GM21576 (cell line): ENCODE measurements at regions not wholly inside any gene's neighbourhood (a gene's known extent, or its start where the extent isn't known, plus 50 kb on each side); places are given as distances from the start of the nearest gene placed in this dataset.

Source experiments
- ATAC-seq: cut with Tn5 transposase; IDR thresholded peaks from one replicate; pipeline ENCODE4 v1.9.1; 2021; ENCODE audit warnings: mild to moderate bottlenecking, moderate library complexity; ENCODE audit not compliant: unreplicated experiment

DNA sequence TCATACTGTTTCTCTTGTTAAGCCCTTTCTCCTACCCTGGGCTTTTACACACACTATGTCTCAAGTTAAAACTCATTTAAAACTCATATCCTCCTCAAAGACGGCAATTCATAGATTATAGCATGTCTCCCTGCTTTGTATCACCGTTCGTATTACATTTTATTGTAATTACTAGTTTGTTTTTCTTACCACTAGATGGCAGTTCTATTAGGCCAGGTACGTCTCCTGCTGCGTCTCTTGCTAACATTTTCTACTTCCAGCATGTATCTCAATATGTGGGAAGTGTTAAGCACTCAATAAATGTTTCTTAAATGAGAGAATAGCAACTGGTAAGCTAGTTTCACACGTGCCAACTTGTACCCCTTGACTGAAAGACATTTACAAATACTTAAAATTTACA lies 450.3 kb upstream of the PCDH7 start:
- ATAC-seq, result no peak

DNA sequence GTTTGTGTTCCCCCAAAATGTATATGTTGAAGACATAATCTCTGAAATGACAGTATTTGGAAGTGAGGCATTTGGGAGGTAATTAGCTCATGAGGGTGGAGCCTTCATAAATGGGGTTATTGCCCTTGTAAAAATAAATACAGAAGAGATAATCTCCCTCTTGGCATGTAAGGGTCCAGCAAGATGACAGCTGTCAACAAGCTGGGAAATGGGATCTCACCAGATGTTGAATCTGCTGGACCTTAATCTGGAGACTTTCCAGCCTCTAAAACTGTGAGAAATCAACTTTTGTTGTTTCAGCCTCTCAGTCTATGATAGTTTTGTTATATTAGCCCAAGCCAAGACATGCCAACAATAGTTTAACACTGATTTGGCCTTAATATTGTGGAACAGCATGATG lies 438.2 kb upstream of the PCDH7 start:
- ATAC-seq, result no peak

DNA sequence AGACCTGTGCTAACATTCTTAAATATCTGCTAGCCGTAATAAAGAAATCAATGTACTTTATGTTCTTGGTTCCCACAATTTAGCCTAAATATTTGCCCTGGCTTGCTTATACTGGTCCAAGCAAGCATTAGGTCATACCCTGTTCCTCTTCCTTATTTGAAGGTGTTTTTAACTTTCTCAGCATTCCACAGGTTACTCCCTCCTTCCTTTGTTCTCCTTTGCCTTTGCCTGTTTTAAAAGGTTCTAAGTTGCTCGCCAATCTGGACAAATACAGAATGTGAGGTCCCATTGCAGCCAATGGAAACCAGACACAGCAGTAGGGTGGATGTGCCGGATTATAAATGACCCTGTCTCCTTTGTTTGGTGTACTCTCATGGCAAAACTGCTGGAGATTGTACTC lies 436.8 kb upstream of the PCDH7 start:
- ATAC-seq, result no peak

DNA sequence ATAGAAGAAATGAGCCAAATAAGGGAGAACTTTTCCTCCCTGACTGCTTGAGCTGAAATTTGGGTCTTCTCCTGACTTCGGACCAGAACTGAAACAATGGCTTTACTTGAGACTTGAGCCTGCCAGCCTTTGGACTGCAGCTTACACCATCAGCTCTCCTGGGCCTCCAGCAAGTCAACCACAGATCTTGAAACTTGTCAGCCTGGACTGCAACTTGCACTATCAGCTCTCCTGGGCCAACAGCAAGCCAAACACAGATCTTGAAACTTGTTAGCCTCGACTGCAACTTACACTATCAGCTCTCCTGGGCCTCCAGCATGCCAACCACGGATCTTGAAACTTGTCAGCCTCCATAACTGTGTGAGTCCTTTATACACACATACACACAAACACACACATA lies 425.9 kb upstream of the PCDH7 start:
- ATAC-seq, result no peak

DNA sequence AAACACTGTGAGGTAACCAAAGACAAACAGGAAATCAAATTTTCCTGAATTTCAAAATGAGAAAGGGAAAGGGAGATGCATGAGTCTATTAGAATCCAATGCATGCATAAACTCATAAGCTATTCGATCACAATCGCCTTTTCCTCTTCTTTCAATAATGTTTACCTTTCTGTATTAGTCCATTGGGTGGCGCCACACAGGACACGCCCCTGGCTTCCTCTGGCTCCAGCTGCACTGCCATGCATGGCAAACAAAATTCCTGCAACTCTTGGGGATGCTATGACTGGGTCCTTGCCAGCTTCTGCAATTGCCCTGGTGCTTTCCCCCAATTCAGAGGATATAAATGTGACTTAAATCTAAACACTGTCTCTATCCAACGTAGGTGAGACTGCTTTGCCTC lies 424.5 kb upstream of the PCDH7 start:
- ATAC-seq, result no peak

DNA sequence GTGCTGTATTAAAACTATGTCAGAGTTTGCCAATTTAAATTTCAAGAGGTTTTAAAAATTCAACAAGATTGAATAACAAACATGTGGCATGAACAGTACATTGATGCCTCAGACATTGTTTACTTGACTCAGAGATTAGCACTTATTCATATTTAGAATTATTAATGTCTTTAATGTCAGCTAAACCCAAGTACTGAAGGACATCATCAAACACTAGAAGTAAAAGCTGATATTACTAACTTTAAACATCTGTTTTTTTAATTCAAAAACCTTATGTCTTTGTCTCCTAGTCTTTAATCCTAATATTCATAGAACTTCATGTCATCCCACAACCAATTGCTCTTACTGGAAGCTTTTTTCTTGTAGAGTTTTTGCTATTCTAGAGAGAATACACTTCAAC lies 406.2 kb upstream of the PCDH7 start:
- no peak for ATAC-seq

DNA sequence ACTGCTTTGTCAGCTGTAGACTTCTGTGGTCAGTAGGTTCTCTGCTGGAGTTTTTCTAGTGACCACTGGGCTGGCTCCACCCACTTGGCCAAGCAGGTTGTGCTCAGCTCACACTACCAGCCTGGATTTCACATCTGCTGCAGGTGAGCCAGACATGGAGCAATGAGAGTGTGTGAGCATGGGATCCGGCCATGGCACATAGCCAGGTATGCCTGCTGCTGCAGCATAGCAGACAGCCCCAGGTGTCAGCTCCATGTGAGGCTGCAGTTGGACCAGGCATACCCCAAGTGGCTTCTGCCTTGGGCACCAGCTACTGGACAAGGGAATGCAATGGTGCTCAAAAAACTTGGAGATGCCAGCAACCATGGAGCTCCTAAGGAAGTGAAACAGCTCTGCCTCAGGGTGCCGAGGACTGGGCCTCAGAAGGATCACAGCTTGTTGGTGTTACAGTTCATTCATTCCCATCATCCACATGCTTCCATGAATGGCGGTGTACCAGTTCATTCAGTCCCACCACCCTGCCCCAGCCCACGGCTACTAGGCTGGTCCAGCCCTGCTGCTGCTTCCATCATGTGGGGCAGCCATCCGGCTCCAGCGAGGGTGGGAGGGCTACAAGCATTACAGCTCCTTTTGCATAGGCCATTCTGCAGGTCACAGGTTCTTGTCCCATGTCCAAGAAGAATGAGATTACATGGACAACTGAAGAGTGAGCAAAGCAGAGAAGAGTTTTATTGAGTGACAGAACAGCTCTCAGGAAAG lies 389.1 kb upstream of the PCDH7 start:
- ATAC-seq, result no peak

DNA sequence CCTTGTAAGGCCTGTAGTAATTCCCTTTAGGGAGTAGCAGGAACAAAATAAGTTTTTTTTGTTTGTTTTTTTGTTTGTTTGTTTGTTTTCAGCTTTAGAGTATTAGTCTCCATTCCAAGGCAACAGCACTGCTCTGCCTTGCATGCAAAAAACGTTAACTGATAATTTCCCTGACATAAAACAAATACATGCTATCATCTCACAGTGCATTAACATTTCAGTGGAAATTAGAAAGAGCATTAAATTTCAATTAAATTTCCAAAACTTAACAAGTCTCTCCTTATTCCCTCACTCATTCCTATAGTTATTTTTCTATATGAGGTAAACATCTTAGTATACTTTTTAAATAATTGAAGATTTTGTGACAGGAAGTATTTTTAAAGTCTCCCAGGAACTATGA lies 378.4 kb upstream of the PCDH7 start:
- no peak for ATAC-seq

DNA sequence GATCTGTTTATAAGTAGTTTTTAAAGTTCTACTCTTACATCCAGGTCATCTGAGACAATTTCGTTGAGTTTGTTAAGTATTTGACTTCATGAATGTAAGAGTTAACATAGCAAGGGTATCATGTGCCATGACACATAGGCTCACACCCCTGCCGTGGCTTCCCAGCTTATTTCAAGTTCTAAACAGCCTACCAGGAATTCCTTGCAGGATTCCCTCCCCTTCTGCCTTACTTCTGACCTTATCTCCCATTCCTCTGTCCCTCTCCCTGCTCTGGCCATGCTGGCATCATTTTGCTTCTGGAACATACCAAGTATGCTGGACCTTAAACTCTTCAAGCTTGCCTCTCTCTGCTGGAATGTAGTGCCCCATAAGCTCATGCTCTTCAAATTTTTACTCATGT lies 369.9 kb upstream of the PCDH7 start:
- ATAC-seq, result no peak

DNA sequence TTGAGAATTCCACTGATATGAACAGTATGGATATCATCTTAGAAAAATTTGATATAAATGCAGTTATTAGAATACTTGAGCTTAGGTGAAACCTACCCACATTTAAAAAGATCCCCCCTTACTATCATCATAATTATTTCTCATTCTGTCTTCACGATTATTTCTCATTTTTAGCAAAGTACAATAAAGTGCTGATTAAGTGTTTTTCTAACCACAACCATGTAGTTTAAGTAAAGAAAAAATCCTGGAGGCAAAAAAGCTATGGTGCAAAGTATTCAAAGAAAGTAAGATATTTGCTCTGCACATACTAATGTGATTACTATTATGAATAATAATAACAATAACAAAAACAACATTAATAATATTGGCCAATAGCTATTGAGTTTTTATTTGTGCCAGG lies 365.6 kb upstream of the PCDH7 start:
- ATAC-seq, result no peak

DNA sequence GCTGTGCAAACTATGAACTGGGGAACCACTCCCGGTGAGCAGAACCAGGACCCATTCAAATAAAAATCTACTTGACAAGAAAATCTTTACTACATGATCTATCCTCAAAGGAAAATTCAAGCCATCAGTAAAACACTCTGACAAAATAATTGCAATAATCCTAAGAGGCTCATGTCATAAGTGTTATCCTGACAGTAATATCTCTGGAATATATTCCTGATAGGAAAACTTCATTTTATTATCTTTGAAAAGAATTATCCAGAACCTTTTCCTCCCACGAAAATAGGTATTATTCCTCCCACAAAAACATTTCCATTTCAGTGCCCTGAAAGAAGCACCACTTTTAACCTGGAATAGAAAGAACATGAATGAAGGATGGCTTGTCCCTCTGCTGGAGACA lies 357.7 kb upstream of the PCDH7 start:
- ATAC-seq, result no peak

DNA sequence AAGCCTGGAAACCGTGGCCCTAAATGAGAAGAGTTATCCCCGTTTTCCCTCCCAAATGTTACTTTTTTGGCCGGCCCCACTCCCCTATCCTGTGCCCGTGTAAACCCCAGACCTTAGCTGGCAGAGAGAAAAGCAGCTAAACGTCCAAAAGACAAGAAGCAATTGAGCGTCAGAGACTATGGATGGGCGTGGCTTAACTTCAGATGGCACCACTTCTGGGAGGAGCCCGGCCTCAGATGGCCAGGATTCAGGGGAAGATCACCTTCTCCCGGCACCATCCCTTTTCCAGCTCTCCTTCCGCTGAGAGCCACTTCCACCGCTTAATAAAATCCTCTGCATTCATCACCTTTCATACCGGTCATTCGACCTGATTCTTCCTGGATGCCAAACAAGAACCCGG lies 350.1 kb upstream of the PCDH7 start:
- no peak for ATAC-seq

DNA sequence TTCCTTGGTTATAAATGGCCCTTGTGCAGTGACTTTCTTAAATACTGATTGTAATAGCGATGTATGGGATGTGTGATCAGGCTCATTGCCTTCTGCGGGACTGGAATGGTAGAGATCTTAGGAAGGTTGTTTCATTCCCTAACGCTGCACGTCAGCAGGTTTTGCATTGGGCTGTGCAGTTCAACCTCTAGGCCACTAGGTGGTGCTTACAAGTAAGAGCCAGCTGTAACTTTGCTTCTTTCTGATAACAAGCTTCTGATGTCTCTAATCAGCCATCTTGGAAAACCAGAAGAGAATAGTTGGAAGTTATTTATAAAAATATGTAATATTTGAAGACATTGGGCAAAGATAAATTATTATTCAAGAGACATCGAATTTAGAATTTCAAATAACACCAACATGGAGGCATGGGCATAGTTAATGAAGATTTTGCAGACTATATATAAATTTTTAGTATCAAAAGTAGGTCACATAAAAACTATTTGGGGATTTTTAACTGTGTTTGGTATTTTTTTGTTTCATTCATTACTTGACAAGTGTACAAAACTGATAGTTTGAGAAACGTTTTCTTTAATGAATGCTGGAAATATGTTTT lies 339.7 kb upstream of the PCDH7 start:
- peak; percentile 86 for ATAC-seq

DNA sequence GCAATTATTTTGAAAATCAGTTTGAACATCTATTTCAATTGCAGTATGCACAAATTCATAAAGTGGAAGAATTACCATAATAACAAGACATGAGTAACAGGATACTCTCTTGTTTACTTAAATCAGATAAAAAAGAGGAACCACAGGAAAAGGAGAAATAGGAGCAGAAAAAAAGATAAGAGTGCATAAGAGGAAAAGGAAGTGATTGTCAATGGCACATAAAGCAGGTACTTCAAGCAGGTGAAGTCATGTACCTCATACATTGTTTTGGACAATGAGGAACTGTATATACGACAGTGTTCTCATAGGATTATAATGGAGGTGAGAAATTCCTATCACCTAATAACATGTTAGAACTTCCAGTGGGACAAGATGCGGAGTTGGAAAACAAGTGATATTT lies 334.5 kb upstream of the PCDH7 start:
- ATAC-seq, result no peak

DNA sequence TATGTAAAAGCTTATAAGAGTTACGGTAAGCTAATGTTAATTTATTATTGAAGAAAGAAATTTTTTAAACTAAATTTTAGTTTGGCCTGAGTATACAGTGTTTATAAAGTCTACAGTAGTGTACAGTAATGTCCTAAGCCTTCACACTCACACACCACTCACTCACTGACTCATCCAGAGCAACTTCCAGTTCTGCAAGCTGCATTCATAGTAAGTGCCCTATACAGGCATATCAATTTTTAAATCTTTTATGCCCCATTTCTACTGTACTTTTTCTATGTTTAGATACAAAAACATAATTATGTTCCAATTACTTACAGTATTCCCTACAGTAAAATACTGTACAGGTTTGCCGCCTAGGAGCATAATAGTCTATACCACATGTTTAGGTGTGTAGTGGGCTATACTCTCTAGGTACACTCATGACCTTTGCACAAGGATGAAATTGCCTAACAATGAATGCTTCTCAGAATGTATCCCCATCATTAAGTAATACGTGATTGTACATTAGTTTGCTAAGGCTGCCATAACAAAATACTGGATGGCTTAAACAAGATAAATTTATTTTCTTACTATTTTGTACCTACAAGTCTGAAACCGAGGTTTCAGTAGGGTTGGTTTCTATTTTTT lies 333.8 kb upstream of the PCDH7 start:
- ATAC-seq, result no peak

DNA sequence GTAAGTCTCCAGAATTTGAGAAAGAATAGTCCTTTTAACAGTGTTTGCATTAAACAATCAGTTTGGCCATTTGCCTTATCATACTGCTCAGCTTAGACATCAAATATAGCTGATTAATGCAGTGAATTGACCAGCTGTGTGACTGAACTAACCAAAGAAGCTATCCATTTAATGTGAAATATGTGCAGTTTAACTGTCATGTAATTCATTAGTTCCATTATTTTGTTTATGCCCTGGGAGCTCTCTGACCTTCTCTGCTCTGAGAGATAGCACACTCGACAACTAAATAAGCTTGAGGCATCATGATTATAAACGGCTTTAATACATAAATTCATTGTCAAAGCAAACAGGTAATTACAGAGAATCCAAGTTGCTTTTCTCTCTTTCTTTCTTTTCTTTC lies 324.3 kb upstream of the PCDH7 start:
- ATAC-seq, result no peak

DNA sequence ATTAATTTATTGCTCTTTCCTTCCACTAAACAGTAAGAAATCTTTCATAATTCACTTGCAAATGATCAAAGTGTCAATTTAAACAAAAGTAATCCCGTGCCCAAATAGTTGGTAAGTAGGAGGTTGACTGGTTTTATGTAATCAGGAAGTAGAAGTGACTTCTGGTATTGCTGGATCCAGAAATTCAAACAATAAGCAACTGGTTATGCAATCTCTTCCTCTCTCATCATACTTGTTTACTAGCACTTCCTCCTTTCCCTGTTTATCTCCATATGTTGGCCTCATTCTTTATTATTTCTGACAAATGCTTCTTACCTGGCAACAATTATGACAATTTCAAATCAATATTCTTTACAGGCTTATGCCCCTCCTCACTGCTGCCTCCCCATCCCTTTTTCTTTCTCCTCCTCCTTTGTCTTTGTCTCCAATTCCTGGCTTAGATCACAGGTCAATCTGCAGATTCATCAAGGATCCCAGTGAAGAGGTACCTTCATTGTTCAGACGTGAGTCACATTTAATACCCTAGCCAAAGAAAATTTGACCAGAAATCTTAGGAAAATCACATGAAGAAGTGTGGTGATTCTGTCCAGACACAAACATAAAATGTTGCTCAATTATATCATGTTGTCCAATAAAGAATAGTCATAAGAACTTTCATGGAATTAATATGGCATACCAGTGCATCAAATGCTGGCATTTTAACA lies 323.2 kb upstream of the PCDH7 start:
- ATAC-seq, result no peak

DNA sequence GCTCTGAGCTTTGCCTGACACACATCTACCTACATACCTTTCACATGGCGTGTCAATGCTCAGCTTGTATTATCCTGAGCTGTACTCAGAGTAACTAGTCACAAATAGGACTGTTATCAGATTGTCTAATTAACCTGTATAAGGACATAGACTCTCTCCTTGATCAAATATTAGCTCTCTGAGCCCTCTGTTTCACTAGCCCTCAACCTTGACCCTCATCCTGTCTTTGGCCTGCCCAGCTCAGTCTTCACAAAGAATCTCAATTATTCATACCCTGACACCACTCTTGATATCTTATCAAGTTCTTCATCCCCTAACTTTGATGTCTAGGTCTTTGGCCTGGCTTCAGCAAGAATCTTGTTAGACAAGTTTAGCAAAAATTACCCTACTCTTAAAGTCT lies 320.7 kb upstream of the PCDH7 start:
- ATAC-seq, result no peak

DNA sequence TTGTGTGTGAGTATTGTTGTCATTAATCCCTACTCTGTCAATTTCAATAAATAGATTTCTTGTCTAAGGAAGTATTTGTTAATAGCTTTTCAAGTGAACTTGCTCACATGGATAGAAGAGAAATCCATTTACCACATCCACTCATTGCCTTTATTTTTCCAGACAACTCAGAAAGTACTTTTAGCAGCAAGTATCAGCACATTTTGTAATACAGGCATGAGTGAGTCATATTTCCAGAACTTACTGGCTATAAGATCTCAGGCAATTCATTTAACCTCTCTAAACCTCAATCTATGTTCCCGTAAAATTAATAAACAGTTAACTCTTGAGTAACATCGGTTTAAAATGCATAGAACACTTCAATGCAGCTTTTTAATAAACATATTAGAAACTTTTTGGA lies 317.9 kb upstream of the PCDH7 start:
- no peak for ATAC-seq

DNA sequence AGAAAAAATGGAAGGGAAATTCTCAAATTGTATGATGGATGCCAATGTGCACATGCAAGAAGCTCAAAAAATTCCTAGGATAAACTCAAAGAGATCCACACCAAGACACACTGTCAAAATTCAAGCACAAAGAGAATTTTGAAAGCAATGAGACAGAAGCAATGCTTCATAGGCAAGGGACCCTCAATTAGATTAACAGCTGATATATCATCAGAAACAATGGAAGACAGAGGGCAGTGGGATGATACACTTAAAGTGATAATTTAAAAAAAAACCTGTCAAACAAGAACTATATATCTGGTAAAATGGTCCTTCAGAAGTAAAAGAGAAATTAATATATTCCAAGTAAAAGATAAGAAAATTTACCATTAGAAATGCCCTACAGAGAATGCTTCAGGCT lies 306.3 kb upstream of the PCDH7 start:
- ATAC-seq, result no peak

DNA sequence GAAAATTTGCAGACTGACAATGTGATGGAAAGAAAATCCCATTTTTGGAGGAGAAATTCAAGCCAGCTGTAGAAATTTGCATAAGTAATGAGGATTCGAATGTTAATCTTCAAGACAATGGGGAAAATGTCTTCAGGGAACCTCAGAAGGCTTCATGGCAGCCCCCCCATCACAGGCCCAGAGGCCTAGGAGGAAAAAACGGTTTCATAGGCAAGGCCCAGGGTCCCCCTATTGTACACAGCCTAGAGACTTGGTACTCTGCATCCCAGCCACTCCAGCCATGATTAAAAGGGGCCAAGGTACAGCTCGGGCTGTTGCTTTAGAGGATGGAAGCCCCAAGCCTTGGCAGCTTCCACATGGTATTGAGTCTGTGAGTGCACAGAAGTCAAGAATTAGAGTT lies 303.6 kb upstream of the PCDH7 start:
- ATAC-seq, result no peak

DNA sequence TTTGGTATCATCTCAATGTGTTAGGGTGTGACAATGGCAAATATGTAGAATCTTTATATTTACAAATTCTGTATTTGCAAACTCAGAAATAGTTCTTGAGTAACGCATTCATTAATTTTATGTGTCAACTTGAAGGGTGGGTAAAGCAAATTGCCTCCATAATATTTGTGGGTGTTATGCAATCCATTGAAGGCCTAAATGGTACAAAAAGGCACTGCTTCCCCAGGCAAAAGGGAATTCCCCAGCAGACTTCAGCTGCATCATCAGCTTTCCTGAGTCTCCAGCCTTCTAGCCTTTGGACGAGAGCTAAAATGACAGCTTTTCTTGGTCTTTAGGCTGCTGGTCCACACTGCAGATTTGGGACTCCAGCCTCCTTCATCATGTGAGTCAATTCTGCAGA lies 292.2 kb upstream of the PCDH7 start:
- ATAC-seq, result no peak
